Hematopoietic multipotent progenitor cell treated with erythropoietin and hydrocortisone succinate and interleukin-3 and kit ligand, for 8 days (in vitro differentiated cells): ENCODE measurements at regions not wholly inside any gene's neighbourhood (a gene's known extent, or its start where the extent isn't known, plus 50 kb on each side); places are given as distances from the start of the nearest gene placed in this dataset.

Experiments
- DNase-seq: peaks from one replicate; pipeline ENCODE4 v3.0.0-alpha.2; 2015

GRCh38 chr5:117461403-117461802 lies 886.8 kb upstream of the SEMA6A start:
- no peak for DNase-seq

GRCh38 chr5:117457656-117458055 lies 883.0 kb upstream of the SEMA6A start:
- DNase-seq = no peak

GRCh38 chr5:117456866-117457470 lies 882.3 kb upstream of the SEMA6A start:
- DNase-seq = no peak

- DNase-seq = no peak
Measured at GRCh38 chr5:117455236-117456233, 880.9 kb upstream of the SEMA6A start.

GRCh38 chr5:117454716-117455212 lies 880.1 kb upstream of the SEMA6A start:
- DNase-seq = peak; percentile 62

- no peak for DNase-seq
Measured at GRCh38 chr5:117436846-117437245, 862.2 kb upstream of the SEMA6A start.

- DNase-seq = no peak
Measured at GRCh38 chr5:117435203-117435602, 860.6 kb upstream of the SEMA6A start.

- no peak for DNase-seq
Measured at GRCh38 chr5:117434254-117434653, 859.6 kb upstream of the SEMA6A start.

GRCh38 chr5:117433818-117434217 lies 859.2 kb upstream of the SEMA6A start:
- DNase-seq = no peak

- DNase-seq = no peak
Measured at GRCh38 chr5:117431091-117431490, 856.5 kb upstream of the SEMA6A start.

GRCh38 chr5:117425163-117425562 lies 850.5 kb upstream of the SEMA6A start:
- DNase-seq = no peak

GRCh38 chr5:117424559-117424958 lies 849.9 kb upstream of the SEMA6A start:
- DNase-seq = no peak

GRCh38 chr5:117417501-117417900 lies 842.9 kb upstream of the SEMA6A start:
- DNase-seq = no peak

GRCh38 chr5:117414926-117415325 lies 840.3 kb upstream of the SEMA6A start:
- no peak for DNase-seq

- DNase-seq = no peak
Measured at GRCh38 chr5:117411701-117412100, 837.1 kb upstream of the SEMA6A start.

- no peak for DNase-seq
Measured at GRCh38 chr5:117405197-117405596, 830.6 kb upstream of the SEMA6A start.

- DNase-seq = no peak
Measured at GRCh38 chr5:117394506-117395157, 820.0 kb upstream of the SEMA6A start.

- DNase-seq = no peak
Measured at GRCh38 chr5:117393125-117393524, 818.5 kb upstream of the SEMA6A start.

- no peak for DNase-seq
Measured at GRCh38 chr5:117380316-117380715, 805.7 kb upstream of the SEMA6A start.

GRCh38 chr5:117379521-117379920 lies 804.9 kb upstream of the SEMA6A start:
- DNase-seq = no peak

- DNase-seq = no peak
Measured at GRCh38 chr5:117376748-117377147, 802.1 kb upstream of the SEMA6A start.

- no peak for DNase-seq
Measured at GRCh38 chr5:117359895-117360294, 785.3 kb upstream of the SEMA6A start.

- no peak for DNase-seq
Measured at GRCh38 chr5:117357886-117358285, 783.3 kb upstream of the SEMA6A start.

- no peak for DNase-seq
Measured at GRCh38 chr5:117347280-117347679, 772.7 kb upstream of the SEMA6A start.
